Peyer's patch (tissue), 4 donors: ENCODE measurements at regions not wholly inside any gene's neighbourhood (a gene's known extent, or its start where the extent isn't known, plus 50 kb on each side); places are given as distances from the start of the nearest gene placed in this dataset.

ENCODE experiments used
- DNase-seq, 3 donors: peaks; one replicate each; pipeline ENCODE4 v3.0.0-alpha.2; 2017 to 2019
- H3K27ac ChIP-seq, 4 donors: fragments of 200-600 bp; sonication (generic); one replicate each; pipeline ENCODE4 v1.5.1; 2016 to 2019
- H3K27me3 ChIP-seq, 2 donors: fragments of 200-600 bp; sonication (generic); one replicate each; pipeline ENCODE4 v1.5.1; 2019
- H3K36me3 ChIP-seq, 3 donors: fragments of 200-600 bp; sonication (generic); one replicate each; pipeline ENCODE4 v1.5.1; 2016 to 2019
- H3K4me1 ChIP-seq, 4 donors: fragments of 200-600 bp; sonication (generic); one replicate each; pipeline ENCODE4 v1.5.1; 2016 to 2019
- H3K4me3 ChIP-seq, 4 donors: fragments of 200-600 bp; sonication (generic); 1 replicate in 3 of 4; 2 replicates in 1 of 4; pipeline ENCODE4 v1.5.1; 2016 to 2019; ENCODE audit warnings: mild to moderate bottlenecking in 1 of 4
- H3K9me3 ChIP-seq, 4 donors: fragments of 200-600 bp; sonication (generic); one replicate each; pipeline ENCODE4 v1.5.1; 2016 to 2019; ENCODE audit warnings: mild to moderate bottlenecking in 1 of 4
- POLR2A ChIP-seq, 2 donors: fragments of 450-650 bp; IDR thresholded peaks; one replicate each; pipeline ENCODE4 v1.5.1; 2017; ENCODE audit warnings: antibody characterized with exemption in 2 of 2, mild to moderate bottlenecking in 2 of 2, moderate library complexity in 2 of 2
- TF ChIP-seq, protein P1 (sequence below), 6 experiments: fragments of 450-650 bp in 4 of 6; fragments of 200-600 bp in 2 of 6; sonication (generic) in 1 of 6; IDR thresholded peaks; one replicate each; pipeline ENCODE4 v1.5.1; 2017 to 2019; ENCODE audit warnings: antibody characterized with exemption in 6 of 6, mild to moderate bottlenecking in 3 of 6, moderate library complexity in 1 of 6

DNA sequence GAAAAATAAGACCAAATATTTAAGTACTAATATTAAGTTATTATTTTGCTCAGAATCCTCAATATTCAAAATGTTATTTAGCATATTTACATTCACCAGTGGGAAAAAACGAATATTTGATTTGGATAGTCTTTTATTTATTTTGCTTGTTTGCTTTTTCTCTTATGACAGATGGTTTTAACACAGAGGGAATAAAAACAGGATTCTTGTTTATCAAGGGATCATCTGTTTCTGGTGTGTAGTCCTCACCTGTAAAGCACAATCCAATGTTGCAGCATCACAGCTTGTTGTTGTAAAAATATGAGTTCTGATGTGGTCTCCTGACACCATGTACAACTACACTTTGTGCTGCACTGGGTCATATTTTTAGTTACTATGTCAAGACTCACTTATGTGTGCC is 103.9 kb downstream of the AVPR1A start:
- no peaks in the 10 kb centered on the region for H3K9me3 ChIP-seq
- no peak overlapping the region for H3K4me3 ChIP-seq
- no peak for DNase-seq
- no peaks in the 10 kb centered on the region for H3K4me1 ChIP-seq
- H3K27ac ChIP-seq = no peak overlapping the region
- no peaks in the 10 kb centered on the region for H3K27me3 ChIP-seq
- TF ChIP-seq, protein P1, sequence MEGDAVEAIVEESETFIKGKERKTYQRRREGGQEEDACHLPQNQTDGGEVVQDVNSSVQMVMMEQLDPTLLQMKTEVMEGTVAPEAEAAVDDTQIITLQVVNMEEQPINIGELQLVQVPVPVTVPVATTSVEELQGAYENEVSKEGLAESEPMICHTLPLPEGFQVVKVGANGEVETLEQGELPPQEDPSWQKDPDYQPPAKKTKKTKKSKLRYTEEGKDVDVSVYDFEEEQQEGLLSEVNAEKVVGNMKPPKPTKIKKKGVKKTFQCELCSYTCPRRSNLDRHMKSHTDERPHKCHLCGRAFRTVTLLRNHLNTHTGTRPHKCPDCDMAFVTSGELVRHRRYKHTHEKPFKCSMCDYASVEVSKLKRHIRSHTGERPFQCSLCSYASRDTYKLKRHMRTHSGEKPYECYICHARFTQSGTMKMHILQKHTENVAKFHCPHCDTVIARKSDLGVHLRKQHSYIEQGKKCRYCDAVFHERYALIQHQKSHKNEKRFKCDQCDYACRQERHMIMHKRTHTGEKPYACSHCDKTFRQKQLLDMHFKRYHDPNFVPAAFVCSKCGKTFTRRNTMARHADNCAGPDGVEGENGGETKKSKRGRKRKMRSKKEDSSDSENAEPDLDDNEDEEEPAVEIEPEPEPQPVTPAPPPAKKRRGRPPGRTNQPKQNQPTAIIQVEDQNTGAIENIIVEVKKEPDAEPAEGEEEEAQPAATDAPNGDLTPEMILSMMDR (IDR thresholded peaks at IDR 0.05) = no peak
- no peak for TF ChIP-seq POLR2A (IDR thresholded peaks at IDR 0.05)
- H3K36me3 ChIP-seq = no peaks in the 10 kb centered on the region

- Histone ChIP-seq H3K36me3 (no peaks in the 10 kb centered on the region), H3K4me3 (no peak overlapping the region), H3K4me1 (no peaks in the 10 kb centered on the region), H3K27ac (no peak overlapping the region), H3K9me3 (no peaks in the 10 kb centered on the region), H3K27me3 (no peaks in the 10 kb centered on the region)
- DNase-seq = no peak
- no peak for TF ChIP-seq POLR2A (IDR thresholded peaks at IDR 0.05)
- TF ChIP-seq, protein P1 (IDR thresholded peaks at IDR 0.05) = no peak
Observed at GRCh38 chr12:63045020-63045860, 105.8 kb downstream of the AVPR1A start.

- Histone ChIP-seq H3K9me3 (no peaks in the 10 kb centered on the region), H3K36me3 (no peaks in the 10 kb centered on the region), H3K4me3 (no peak overlapping the region), H3K4me1 (no peaks in the 10 kb centered on the region), H3K27me3 (no peaks in the 10 kb centered on the region), H3K27ac (no peak overlapping the region)
- no peak for DNase-seq
- no peak for TF ChIP-seq POLR2A (IDR thresholded peaks at IDR 0.05)
- TF ChIP-seq, protein P1 (IDR thresholded peaks at IDR 0.05) = no peak
Observed at GRCh38 chr12:63042646-63043045, 107.7 kb upstream of the PPM1H start.

DNA sequence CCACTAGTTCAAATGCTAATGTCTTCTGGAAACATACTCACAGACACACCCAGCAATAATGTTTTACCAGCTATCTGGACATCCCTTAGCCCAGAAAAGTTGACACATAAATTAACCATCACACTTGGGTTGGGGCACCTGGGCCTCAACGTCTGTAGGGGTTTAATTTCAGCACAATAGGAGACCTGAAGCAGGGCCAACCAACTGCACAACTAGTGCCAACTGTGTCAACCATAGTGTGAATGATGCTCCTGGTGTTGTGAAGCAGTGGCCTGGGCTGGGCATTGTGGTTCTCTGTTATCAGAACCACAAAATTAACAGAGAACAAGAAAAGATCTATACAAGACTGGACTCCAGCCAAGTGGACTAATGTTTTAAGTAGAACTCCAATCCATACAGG is 106.7 kb upstream of the PPM1H start:
- TF ChIP-seq, protein P1 (IDR thresholded peaks at IDR 0.05) = no peak
- TF ChIP-seq POLR2A (IDR thresholded peaks at IDR 0.05) = no peak
- H3K27ac ChIP-seq = no peak overlapping the region
- DNase-seq = no peak
- H3K4me1 ChIP-seq = no peaks in the 10 kb centered on the region
- H3K4me3 ChIP-seq = no peak overlapping the region
- no peaks in the 10 kb centered on the region for H3K9me3 ChIP-seq
- no peaks in the 10 kb centered on the region for H3K27me3 ChIP-seq
- H3K36me3 ChIP-seq = no peaks in the 10 kb centered on the region

GRCh38 chr12:63040526-63041220 is 105.7 kb upstream of the PPM1H start:
- Histone ChIP-seq H3K4me3 (no peak overlapping the region), H3K36me3 (no peaks in the 10 kb centered on the region), H3K4me1 (no peaks in the 10 kb centered on the region), H3K27ac (no peak overlapping the region), H3K9me3 (no peaks in the 10 kb centered on the region), H3K27me3 (no peaks in the 10 kb centered on the region)
- TF ChIP-seq, protein P1 (IDR thresholded peaks at IDR 0.05) = no peak
- no peak for TF ChIP-seq POLR2A (IDR thresholded peaks at IDR 0.05)
- no peak for DNase-seq
